Stimulated activated CD4-positive, alpha-beta T cell treated with anti-CD3 and anti-CD28 coated beads, Interleukin-12 subunit alpha, Interleukin-12 subunit beta, amount 100 ng/mL, for 24 hours (primary cell): ENCODE measurements at regions not wholly inside any gene's neighbourhood (a gene's known extent, or its start where the extent isn't known, plus 50 kb on each side); places are given as distances from the start of the nearest gene placed in this dataset.

Source experiments
- DNase-seq, 2 experiments: peaks; one replicate each; pipeline ENCODE4 v3.0.0-alpha.2; 2020; ENCODE audit warnings: low read depth in 2 of 2

DNA sequence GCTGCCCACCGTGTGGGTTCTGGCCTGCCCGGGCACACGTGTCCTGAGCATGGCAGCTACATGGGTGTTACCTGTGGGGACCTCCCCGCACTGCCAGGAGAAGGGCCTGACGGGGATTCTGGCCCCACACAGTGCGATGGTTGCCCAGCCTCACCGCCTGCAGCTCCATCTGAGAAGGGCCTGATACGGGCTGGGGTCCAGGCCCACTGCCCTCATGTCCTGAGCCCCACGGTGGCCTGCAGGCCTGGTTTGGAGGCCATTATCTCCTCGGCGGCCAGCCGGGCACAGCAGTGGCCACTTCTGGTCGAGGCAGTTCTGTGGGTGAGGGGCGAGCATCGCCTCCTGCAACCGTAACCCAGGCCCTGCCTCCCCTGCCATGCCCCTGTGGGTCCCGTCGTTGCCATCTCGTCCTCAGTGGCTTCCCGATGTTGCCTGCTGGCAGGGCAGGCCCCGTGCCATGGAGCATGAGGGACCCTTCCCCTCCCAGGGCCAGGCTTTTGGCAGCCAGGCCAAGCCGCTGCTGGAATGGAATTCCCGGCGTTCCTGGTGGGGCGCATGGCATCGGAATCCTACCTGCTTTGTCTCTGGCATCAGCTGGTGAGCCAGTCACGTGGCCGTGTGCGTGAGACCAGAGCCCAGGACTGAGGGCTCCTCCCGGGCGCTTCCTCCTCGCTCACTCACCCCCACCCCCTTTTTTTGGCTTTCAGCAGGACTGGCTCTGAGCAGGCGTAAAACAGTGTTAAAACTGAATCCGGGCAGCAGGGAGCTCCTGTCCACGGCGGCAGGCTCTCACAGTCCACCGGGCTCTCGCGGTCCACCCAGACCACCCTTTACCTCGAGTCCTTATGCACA lies 71.9 kb upstream of the PPARA start:
- DNase-seq, result no peak

DNA sequence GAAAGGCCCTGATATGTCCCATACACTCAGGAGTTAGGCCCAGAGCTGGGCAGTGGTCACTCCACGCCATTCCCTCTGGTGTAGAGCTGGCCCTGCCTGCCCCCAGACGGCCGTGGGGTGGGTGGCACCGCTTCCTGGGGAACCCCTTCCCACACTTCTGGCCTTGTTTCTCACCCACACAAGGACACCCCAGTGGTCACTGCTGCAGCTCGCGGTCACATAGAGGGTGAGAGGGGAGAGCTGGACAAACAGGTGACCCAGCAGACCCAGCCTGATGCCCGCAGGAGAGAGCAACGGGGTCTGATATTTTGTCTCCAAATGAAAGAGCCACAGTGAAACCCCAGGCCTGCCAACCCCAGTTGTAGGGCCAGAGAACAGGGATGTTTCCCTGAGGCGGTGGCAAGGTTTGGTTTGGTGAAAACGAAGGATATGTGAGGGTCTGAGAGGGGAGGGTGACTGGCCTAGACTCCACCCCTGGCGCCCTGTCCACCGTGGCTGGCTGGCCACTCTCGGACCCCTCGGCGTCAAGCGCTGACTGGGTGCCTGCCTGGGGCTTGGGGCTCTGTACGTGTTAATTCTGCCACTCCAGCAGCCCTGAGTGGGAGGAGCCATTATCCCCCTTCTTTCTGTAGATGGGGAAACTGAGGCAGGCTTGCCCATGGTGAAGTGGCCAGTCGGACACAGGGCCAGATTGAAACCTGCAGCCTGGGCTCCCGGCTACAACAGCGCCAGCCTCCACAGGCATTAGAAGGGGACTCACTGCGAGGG lies 71.0 kb upstream of the PPARA start:
- DNase-seq, result no peak

DNA sequence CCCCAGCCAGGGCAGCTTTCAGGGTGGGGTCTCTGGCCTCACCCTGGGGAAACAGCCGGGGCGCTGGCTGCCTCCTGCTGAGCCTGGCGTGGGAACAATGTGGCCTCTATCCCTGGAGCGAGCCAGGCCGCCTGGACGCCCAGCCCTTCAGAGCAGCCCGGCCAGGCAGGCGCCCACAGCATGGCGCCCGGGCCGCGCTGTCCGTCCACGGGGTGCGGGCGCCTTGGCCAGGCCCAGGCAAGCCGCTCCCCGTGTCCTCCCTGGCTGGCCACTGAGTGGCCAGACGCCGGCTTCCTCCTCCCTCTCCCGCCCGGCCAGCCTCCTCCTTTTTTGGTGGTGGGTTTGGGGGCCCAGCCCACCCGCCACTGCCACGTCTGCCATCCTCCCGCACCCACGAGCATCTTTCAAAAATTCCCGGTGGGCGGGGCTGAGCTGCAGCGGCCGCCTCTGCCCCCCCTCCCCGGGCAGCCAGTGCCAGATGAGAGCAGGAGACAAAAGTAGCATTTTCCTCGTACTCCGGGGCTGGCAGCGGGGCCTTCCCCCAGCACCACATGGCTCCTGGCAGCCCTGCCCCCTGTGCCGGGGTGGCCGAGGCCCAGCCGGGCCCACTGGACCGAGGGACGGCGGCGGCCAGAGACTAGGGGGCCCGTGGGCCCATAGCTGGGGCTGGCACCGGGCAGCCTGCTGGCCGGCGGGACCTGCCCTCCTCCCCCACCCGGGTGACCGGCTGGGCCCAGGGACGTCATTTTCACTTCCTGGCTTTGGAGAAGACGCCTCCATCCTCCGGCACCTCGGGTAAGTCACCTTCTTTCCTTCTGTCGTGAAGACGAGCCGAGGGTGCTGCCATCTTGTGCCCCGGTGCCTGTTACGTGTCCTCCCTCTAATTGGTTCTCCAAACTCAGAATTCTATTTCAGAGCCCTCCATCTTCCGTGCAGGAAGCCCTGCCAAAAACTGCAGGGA lies 70.2 kb upstream of the PPARA start:
- DNase-seq, result no peak

- DNase-seq, result no peak
These were observed 69.1 kb upstream of the PPARA start for GRCh38 chr22:46081036-46081830.

GRCh38 chr22:46081831-46082210 lies 68.5 kb upstream of the PPARA start:
- DNase-seq, result no peak

GRCh38 chr22:46082633-46083032 lies 67.7 kb upstream of the PPARA start:
- no peak for DNase-seq

DNA sequence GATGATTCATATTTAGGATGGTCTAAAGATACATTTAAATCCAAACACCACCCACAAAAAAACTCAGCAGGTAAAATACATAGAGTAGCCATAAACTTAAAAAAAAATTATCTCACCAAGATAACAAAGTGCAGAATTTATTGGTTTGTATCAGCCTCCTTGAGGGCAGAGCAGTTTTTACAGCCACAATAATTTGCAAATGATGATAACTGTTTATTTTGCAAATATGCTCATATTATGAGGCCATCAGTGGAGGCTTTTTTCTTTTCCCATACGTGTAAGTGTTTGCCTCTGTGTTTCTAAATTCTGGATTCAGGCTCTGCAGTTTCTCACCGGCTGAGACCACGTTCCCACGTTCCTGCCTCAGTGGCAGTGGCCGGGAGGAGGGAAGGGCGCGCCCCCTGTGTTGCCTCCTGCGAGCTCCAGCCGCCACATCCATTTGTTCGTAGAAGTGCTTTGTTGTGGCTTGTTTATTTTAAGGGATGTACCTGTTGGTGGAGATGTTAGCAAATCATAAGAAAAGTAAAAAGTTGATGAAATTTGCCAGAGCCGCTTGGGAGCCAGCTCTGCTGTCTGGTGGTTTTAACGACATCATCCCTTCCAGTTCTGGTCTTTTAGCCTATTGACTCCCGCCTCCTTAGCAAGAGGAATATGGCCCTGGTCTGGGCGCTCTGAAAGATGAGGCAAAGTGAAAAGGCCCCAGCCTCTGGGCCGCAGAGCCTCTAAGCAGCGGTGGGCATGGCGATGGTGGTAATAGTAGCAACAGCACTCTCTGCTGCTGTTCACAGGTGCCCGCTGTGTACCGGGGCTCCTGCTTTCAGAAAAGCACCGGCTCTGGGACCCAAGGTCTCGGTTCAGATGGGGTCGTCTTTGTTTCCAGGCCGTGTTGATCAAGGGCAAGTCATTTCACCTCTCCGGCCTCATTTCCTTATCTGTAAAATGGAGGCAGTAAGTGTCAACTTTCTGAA lies 66.7 kb upstream of the PPARA start:
- DNase-seq, result no peak

DNA sequence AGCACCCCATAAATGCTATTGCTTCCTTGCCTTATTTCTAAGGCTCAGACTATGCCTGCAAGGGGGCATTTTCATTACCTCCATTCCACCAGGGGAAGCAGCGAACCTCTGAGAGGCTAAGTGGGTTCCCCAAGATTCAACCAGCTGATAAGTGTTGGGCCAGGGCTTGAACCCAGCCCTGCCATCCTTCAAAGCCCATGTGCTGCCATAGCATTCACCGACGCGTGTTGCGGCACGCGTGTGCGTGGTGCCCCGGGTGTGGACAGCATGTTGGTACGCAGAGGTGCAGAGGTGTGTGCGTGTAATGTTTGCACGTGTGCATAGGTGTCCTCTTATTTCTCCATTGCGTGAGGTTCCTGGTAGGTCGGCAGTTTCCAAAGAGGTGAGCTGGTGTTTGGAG lies 66.0 kb upstream of the PPARA start:
- DNase-seq, result no peak

DNA sequence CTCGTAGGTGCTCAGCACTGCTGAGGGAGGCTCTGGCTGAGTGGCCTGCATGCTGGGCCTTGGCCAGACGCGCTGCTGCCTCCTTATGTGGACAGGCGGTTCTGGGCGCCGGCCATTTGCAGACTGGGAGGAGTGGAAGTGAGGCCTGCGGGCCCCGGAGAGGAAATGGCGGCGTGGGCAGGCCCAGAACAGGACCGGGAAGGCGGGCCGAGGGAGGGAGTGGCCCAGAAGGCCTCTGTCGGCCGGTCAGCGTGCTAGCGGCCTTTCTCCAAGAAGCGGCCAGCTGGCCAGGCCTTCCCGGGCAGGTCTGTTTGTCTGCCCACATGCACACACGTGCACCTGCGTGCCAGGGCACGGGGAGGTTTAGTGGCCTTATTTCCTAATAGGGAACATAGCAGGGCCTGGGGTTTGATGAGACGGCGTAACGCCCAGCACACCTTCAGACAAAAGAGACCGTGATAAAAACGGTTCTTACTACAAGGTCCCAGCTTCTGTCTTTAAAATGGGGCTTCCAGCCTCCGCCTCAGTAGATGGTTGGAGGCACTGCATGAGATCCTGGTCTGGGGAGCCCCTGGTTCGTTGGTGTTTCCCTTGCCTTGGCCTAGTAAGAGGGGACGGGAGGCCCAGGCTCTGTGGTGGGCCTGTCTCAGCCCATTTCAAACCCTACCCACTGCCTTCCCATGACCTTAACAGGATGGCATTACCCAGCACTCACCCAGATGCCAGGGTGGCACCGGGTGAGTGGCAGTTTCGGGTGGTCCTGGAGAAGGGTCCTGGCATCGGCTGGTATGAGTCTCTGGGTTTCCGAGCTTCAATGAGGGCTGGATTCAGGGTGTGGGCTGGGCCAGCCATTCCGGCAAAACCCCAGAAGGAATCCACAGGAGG lies 65.1 kb upstream of the PPARA start:
- no peak for DNase-seq

DNA sequence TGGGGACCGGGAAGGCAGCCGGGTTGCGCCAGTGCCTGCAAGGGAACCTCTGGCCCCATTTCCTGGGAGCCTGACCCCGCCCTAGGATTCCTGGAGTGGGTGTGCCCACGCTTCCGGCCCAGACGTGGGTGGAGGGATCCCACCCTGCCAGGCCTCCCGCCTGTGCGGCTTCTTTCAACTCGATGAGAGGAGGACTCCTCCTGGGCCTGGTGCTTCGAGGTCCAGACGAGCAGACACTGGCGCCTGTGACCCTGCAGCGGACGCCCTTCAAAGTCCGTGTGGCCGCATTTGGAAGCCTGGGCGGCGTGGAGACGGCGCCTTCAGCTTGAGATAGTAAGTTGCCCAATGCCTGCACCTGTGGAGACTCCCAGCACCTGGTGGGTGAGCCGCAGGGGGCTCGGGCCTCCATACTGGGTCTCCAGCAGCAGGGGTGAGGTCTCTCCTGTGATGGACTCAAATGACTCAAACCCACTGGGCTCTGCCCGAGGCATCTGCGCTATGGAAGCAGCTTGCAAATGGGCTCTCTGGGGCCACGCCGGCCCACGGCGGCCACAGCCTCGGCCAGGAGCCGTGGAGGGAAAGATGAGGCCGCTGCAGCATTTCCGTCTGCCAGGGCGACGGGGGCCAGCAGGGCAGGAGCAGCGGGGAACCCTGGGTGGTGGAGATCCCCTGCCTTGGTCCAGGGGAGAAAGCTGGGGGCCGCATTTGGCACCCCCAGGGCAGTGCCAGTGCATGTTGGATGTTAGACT lies 64.3 kb upstream of the PPARA start:
- no peak for DNase-seq

DNA sequence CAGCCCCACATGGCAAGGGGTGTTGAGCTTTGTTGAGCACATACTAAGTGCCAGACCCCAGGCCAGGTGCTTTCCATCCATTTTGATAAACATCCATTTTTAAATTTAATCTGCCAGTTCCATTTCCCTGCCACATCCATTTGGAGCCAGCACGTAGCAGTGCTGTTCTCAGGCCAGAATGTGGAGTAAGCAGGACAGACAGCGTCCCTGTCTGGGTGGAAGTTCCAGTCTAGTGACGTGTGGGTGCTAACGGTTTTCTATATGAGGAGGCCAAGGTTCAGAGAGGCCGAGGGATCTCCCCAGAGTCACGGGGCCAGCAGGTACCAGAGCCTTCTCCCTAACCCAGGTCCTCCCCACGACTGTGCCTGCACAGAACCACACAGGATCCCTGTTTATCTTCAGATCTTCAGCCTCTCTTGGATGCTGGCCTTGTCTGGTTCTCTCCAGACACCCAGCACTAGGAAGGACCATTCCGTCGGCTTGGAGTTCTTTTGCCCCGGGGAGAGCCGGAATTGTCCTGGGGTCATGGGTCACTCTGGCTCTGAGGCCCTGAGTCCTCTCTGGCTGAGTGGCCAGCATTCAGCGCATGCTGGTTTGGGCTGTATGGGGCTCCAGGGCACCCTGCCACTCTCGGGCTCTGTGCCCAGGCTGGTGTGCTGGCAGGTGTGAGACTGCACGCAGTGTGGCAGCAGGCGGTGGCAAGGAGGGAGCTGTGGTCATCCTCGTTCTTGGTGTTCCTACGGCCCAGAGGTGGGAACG lies 63.6 kb upstream of the PPARA start:
- no peak for DNase-seq

DNA sequence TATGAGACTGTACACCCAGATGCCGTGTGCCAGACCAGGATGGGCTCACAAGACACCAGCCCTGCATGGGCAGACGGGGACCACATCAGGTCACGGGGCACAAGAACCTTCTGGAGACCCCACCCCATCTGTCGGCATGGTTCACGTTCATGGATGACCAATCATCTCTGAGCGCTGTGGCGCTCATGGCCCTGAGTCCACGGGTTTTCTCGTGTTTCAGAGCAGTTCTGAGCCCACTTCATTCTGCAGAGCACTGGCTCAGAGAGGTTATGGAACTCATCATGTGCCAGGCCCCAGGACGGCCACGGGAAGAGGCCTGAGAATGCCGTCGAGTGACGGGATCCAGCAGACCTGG lies 63.0 kb upstream of the PPARA start:
- DNase-seq, result no peak

- DNase-seq, result no peak
These were observed 62.5 kb upstream of the PPARA start for GRCh38 chr22:46087816-46088277.

GRCh38 chr22:46088541-46089311 lies 61.6 kb upstream of the PPARA start:
- DNase-seq, result no peak

DNA sequence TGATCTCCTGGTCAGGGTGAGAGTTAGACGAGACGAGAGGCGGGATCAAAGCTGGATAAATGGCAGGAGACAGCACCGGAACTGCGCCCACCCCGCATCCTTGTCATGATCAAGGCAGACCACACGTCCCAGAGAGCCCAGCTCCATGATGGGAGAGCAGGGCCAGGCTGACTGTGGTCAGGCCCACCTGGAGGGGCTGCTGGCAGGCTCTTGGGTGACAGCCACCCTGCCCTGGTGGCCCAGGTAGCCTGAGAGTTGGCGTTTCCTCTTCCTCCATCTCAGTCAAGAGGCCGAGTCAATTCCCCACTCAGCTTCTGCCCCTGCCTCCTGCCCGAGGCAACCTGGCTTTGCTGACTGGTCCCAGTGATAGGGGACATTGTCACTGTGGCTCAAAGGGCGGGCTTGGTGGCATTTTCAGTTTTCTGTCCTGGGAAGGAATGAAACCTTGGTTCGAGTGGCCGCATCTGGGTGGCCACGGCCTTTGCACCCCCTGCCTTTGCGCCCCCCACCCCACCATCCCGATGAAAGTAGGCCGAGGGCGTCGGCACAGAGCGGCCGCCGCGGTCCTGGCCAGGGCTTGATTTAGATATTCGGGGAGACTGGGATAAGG lies 60.8 kb upstream of the PPARA start:
- DNase-seq, result no peak

DNA sequence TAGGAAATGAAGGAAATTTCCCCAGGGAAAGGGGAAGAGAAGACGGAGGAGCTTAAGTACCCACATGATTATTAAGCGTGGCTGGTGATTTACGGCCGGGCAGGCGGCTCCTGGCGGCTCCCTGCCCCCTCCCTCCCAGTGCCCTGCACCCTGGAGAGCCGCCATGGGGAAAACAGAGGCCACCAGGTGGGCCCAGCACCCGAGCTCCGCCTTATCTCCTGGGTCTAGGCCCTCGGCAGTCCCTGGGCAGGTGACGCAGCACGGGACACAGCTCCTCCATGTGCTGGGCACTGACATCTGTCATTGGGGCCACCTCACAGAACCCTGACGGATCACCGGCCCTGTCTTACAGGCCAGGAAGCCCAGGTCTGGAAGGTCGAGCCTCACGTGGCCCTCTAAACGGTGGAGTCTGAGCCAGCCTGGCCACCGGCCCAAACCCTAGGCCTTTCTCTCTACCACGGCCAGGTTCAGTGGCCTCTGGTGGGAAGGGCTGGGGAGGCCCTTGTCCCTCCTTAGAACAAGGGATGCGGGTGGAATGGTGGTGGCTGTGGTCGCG lies 60.2 kb upstream of the PPARA start:
- DNase-seq, result no peak
